Stomach smooth muscle (tissue), 2 donors: ENCODE measurements at regions not wholly inside any gene's neighbourhood (a gene's known extent, or its start where the extent isn't known, plus 50 kb on each side); places are given as distances from the start of the nearest gene placed in this dataset.

Experiments used
- H3K27ac ChIP-seq: one replicate; pipeline ENCODE4 v1.7.0; 2013; ENCODE audit warnings: mild to moderate bottlenecking, low read length, inconsistent platforms
- H3K27me3 ChIP-seq, 2 donors: one replicate each; pipeline ENCODE4 v1.7.0; 2013; ENCODE audit warnings: low read length in 2 of 2; ENCODE audit not compliant: insufficient read depth in 2 of 2, control insufficient read depth in 1 of 2
- H3K36me3 ChIP-seq, 2 donors: one replicate each; pipeline ENCODE4 v1.7.0; 2013; ENCODE audit warnings: low read length in 2 of 2; ENCODE audit not compliant: control insufficient read depth in 2 of 2, insufficient read depth in 2 of 2
- H3K4me1 ChIP-seq: one replicate; pipeline ENCODE4 v1.7.0; 2013; ENCODE audit warnings: low read length; ENCODE audit not compliant: control insufficient read depth, insufficient read depth
- H3K4me3 ChIP-seq, 2 donors: one replicate each; pipeline ENCODE4 v1.7.0; 2013; ENCODE audit warnings: low read length in 2 of 2
- H3K9ac ChIP-seq, 2 donors: one replicate each; pipeline ENCODE4 v1.7.0; 2013; ENCODE audit warnings: low read length in 2 of 2, mild to moderate bottlenecking in 1 of 2
- H3K9me3 ChIP-seq, 2 donors: one replicate each; pipeline ENCODE4 v1.7.0; 2013; ENCODE audit warnings: low read length in 2 of 2; ENCODE audit not compliant: control insufficient read depth in 2 of 2
- donor health status: healthy.
- donor health status: Pancreatic carcinoma.

- Histone ChIP-seq H3K4me1 (no peaks in the 10 kb centered on the region), H3K9me3 (no peaks in the 10 kb centered on the region), H3K9ac (no peak overlapping the region), H3K27me3 (no peaks in the 10 kb centered on the region), H3K27ac (no peak overlapping the region), H3K4me3 (no peak overlapping the region), H3K36me3 (no peaks in the 10 kb centered on the region)
Measured at GRCh38 chr3:21073561-21073960, 677.4 kb downstream of the ZNF385D start.

GRCh38 chr3:21067031-21067813 is 683.8 kb downstream of the ZNF385D start:
- no peaks in the 10 kb centered on the region for H3K4me1 ChIP-seq
- no peaks in the 10 kb centered on the region for H3K27me3 ChIP-seq
- no peaks in the 10 kb centered on the region for H3K36me3 ChIP-seq
- no peaks in the 10 kb centered on the region for H3K9me3 ChIP-seq
- no peak overlapping the region for H3K9ac ChIP-seq
- no peak overlapping the region for H3K4me3 ChIP-seq
- H3K27ac ChIP-seq: no peak overlapping the region

- Histone ChIP-seq H3K27me3 (no peaks in the 10 kb centered on the region), H3K36me3 (no peaks in the 10 kb centered on the region), H3K9me3 (no peaks in the 10 kb centered on the region), H3K9ac (no peak overlapping the region), H3K27ac (no peak overlapping the region), H3K4me1 (no peaks in the 10 kb centered on the region), H3K4me3 (no peak overlapping the region)
Measured at GRCh38 chr3:21062831-21063294, 688.1 kb downstream of the ZNF385D start.

GRCh38 chr3:21059404-21059803 is 691.6 kb downstream of the ZNF385D start:
- Histone ChIP-seq H3K4me3 (peak overlapping the region in 1 of 2 donors; percentile 5), H3K27ac (no peak overlapping the region), H3K9ac (no peak overlapping the region), H3K36me3 (no peaks in the 10 kb centered on the region), H3K9me3 (no peaks in the 10 kb centered on the region), H3K27me3 (no peaks in the 10 kb centered on the region), H3K4me1 (no peaks in the 10 kb centered on the region)

GRCh38 chr3:21056293-21056692 is 694.7 kb downstream of the ZNF385D start:
- H3K9ac ChIP-seq: no peak overlapping the region
- H3K27me3 ChIP-seq: no peaks in the 10 kb centered on the region
- H3K27ac ChIP-seq: no peak overlapping the region
- H3K36me3 ChIP-seq: no peaks in the 10 kb centered on the region
- no peak overlapping the region for H3K4me3 ChIP-seq
- no peaks in the 10 kb centered on the region for H3K4me1 ChIP-seq
- H3K9me3 ChIP-seq: no peaks in the 10 kb centered on the region

- no peaks in the 10 kb centered on the region for H3K36me3 ChIP-seq
- H3K9me3 ChIP-seq: no peaks in the 10 kb centered on the region
- no peaks in the 10 kb centered on the region for H3K27me3 ChIP-seq
- H3K4me3 ChIP-seq: no peak overlapping the region
- no peak overlapping the region for H3K9ac ChIP-seq
- no peak overlapping the region for H3K27ac ChIP-seq
- no peaks in the 10 kb centered on the region for H3K4me1 ChIP-seq
Measured at GRCh38 chr3:21055015-21055414, 696.0 kb downstream of the ZNF385D start.

- Histone ChIP-seq H3K9me3 (no peaks in the 10 kb centered on the region), H3K4me3 (no peak overlapping the region), H3K9ac (no peak overlapping the region), H3K36me3 (no peaks in the 10 kb centered on the region), H3K27me3 (no peaks in the 10 kb centered on the region), H3K4me1 (no peaks in the 10 kb centered on the region), H3K27ac (no peak overlapping the region)
Measured at GRCh38 chr3:21054064-21054463, 696.9 kb downstream of the ZNF385D start.

GRCh38 chr3:21049334-21050062 is 701.5 kb downstream of the ZNF385D start:
- H3K27ac ChIP-seq: no peak overlapping the region
- no peaks in the 10 kb centered on the region for H3K9me3 ChIP-seq
- H3K9ac ChIP-seq: no peak overlapping the region

GRCh38 chr3:21043139-21043538 is 707.9 kb downstream of the ZNF385D start:
- Histone ChIP-seq H3K4me3 (no peak overlapping the region), H3K9ac (no peak overlapping the region), H3K27ac (no peak overlapping the region)

More at GRCh38 chr3:21049334-21050062, 701.5 kb downstream of the ZNF385D start:
- Histone ChIP-seq H3K27me3 (no peaks in the 10 kb centered on the region), H3K4me1 (no peaks in the 10 kb centered on the region), H3K36me3 (no peaks in the 10 kb centered on the region), H3K4me3 (no peak overlapping the region)

GRCh38 chr3:21042184-21042583 is 708.8 kb downstream of the ZNF385D start:
- H3K36me3 ChIP-seq: no peaks in the 10 kb centered on the region
- no peaks in the 10 kb centered on the region for H3K9me3 ChIP-seq
- H3K9ac ChIP-seq: no peak overlapping the region
- H3K27me3 ChIP-seq: no peaks in the 10 kb centered on the region
- H3K4me3 ChIP-seq: no peak overlapping the region
- H3K27ac ChIP-seq: no peak overlapping the region
- H3K4me1 ChIP-seq: no peaks in the 10 kb centered on the region

More at GRCh38 chr3:21043139-21043538, 707.9 kb downstream of the ZNF385D start:
- Histone ChIP-seq H3K27me3 (no peaks in the 10 kb centered on the region), H3K9me3 (no peaks in the 10 kb centered on the region), H3K36me3 (no peaks in the 10 kb centered on the region), H3K4me1 (no peaks in the 10 kb centered on the region)

GRCh38 chr3:21041621-21042020 is 709.4 kb downstream of the ZNF385D start:
- Histone ChIP-seq H3K4me3 (no peak overlapping the region), H3K27ac (no peak overlapping the region), H3K27me3 (no peaks in the 10 kb centered on the region), H3K9me3 (no peaks in the 10 kb centered on the region), H3K4me1 (no peaks in the 10 kb centered on the region), H3K36me3 (no peaks in the 10 kb centered on the region), H3K9ac (no peak overlapping the region)
